MCF 10A (cell line): ENCODE measurements at regions not wholly inside any gene's neighbourhood (a gene's known extent, or its start where the extent isn't known, plus 50 kb on each side); places are given as distances from the start of the nearest gene placed in this dataset.

ENCODE experiments used
- BruUV-seq: library from RNA; stranded (reverse); fragments of 400-500 nt; replicated peaks from 2 replicates; lab custom pipeline; 2021; lab: Mats Ljungman, UMichigan
- CTCF ChIA-PET: fragments of 300-600 bp; sonication (Branson Sonifier 250); formaldehyde crosslinking; extraction: SDS; loops from one replicate; lab custom pipeline; 2021; ENCODE audit warnings: antibody characterized with exemption, inconsistent platforms; lab: Yijun Ruan, JAX
- POLR2A ChIA-PET: fragments of 300-600, 350-650 bp; sonication (Branson Sonifier 250); formaldehyde crosslinking; extraction: SDS; loops from one replicate; lab custom pipeline; 2020; ENCODE audit warnings: antibody characterized with exemption, inconsistent platforms; lab: Yijun Ruan, JAX
- DNase-seq: peaks from one replicate; pipeline ENCODE4 v3.0.0-alpha.2; 2018; ENCODE audit not compliant: unreplicated experiment
- H3K27ac Mint-ChIP-seq: one replicate; pipeline ENCODE4 v1.8.0; 2022; ENCODE audit warnings: mild to moderate bottlenecking, low read depth, mixed read lengths; ENCODE audit not compliant: unreplicated experiment
- H3K27me3 Mint-ChIP-seq: one replicate; pipeline ENCODE4 v1.8.0; 2022; ENCODE audit warnings: mixed read lengths; ENCODE audit not compliant: insufficient read depth, unreplicated experiment
- H3K36me3 Mint-ChIP-seq: one replicate; pipeline ENCODE4 v1.8.0; 2022; ENCODE audit warnings: mild to moderate bottlenecking, moderate library complexity, mixed read lengths; ENCODE audit not compliant: insufficient read depth, unreplicated experiment
- H3K4me1 Mint-ChIP-seq: one replicate; pipeline ENCODE4 v1.8.0; 2022; ENCODE audit warnings: mixed read lengths; ENCODE audit not compliant: insufficient read depth, unreplicated experiment
- H3K4me3 Mint-ChIP-seq: one replicate; pipeline ENCODE4 v1.8.0; 2022; ENCODE audit warnings: mild to moderate bottlenecking, moderate library complexity, mixed read lengths; ENCODE audit not compliant: unreplicated experiment
- H3K9me3 Mint-ChIP-seq: one replicate; pipeline ENCODE4 v1.8.0; 2022; ENCODE audit warnings: mixed read lengths; ENCODE audit not compliant: unreplicated experiment
- CTCF ChIP-seq: fragments of 200-600 bp; IDR thresholded peaks from one replicate; pipeline ENCODE4 v1.8.0; 2022; ENCODE audit warnings: antibody characterized with exemption, mild to moderate bottlenecking; ENCODE audit not compliant: unreplicated experiment
- intact Hi-C: fragments of 100-400 bp; cut with micrococcal nuclease; formaldehyde crosslinking; loops from 2 replicates; pipeline ENCODE4 v1.14.1; 2022

GRCh38 chr1:81670286-81670685, 130.4 kb upstream of the ADGRL2 start:
- DNase-seq = peak; percentile 92
- intact Hi-C loops = no loop called here
- no peaks in the 10 kb centered on the region for H3K36me3 Mint-ChIP-seq
- no peak overlapping the region for H3K4me3 Mint-ChIP-seq
- peaks cover 8% of the 10 kb centered on the region for H3K4me1 Mint-ChIP-seq
- peak overlapping the region; percentile 82 for H3K27ac Mint-ChIP-seq
- no peaks in the 10 kb centered on the region for H3K27me3 Mint-ChIP-seq
- BruUV-seq = no TSS peak
- no peaks in the 10 kb centered on the region for H3K9me3 Mint-ChIP-seq
- ChIA-PET CTCF (interaction anchor here (0.9 kb wide), 1 partner anchor 37 kb away, joined by 3 read pairs; no protein-coding TSS in a partner anchor), POLR2A (interaction anchor here (0.6 to 1.2 kb wide), 5 partner anchors 12 to 496 kb away, joined by 3 read pairs; no protein-coding TSS in a partner anchor)
- no peak for TF ChIP-seq CTCF

GRCh38 chr1:81666586-81666985, 134.1 kb upstream of the ADGRL2 start:
- Mint-ChIP-seq H3K27ac (no peak overlapping the region), H3K4me3 (no peak overlapping the region), H3K27me3 (no peaks in the 10 kb centered on the region), H3K9me3 (no peaks in the 10 kb centered on the region), H3K36me3 (no peaks in the 10 kb centered on the region), H3K4me1 (peaks cover 8% of the 10 kb centered on the region)
- ChIA-PET CTCF (no interaction called here), POLR2A (no interaction called here)
- no peak for DNase-seq
- intact Hi-C loops = no loop called here
- no TSS peak for BruUV-seq
- no peak for TF ChIP-seq CTCF

GRCh38 chr1:81664341-81664740, 136.4 kb upstream of the ADGRL2 start:
- Mint-ChIP-seq H3K27me3 (no peaks in the 10 kb centered on the region), H3K9me3 (no peaks in the 10 kb centered on the region), H3K4me3 (no peak overlapping the region), H3K27ac (no peak overlapping the region), H3K4me1 (no peaks in the 10 kb centered on the region), H3K36me3 (no peaks in the 10 kb centered on the region)
- CTCF ChIA-PET = interaction anchor here (0.7 kb wide), 1 partner anchor 160 kb away, joined by 3 read pairs; no protein-coding TSS in a partner anchor
- no peak for TF ChIP-seq CTCF
- BruUV-seq = no TSS peak
- POLR2A ChIA-PET = no interaction called here
- intact Hi-C loops = no loop called here
- no peak for DNase-seq

GRCh38 chr1:81662913-81663526, 137.7 kb upstream of the ADGRL2 start:
- ChIA-PET POLR2A (no interaction called here), CTCF (interaction anchor here (0.6 kb wide), 1 partner anchor 104 kb away, joined by 5 read pairs; no protein-coding TSS in a partner anchor)
- Mint-ChIP-seq H3K27me3 (no peaks in the 10 kb centered on the region), H3K9me3 (no peaks in the 10 kb centered on the region), H3K36me3 (no peaks in the 10 kb centered on the region), H3K27ac (no peak overlapping the region), H3K4me1 (no peaks in the 10 kb centered on the region), H3K4me3 (no peak overlapping the region)
- no peak for DNase-seq
- BruUV-seq = no TSS peak
- no peak for TF ChIP-seq CTCF
- intact Hi-C loops = no loop called here
